ENCODE measurements at regions not wholly inside any gene's neighbourhood (a gene's known extent, or its start where the extent isn't known, plus 50 kb on each side); places are given as distances from the start of the nearest gene placed in this dataset.

- no peak for TF ChIP-seq CTCF (conservative IDR thresholded peaks at IDR 0.05 in 1 of 2, IDR thresholded peaks at IDR 0.05 in 1 of 2; ENCODE audit: low read depth in 1 of 2, low read length in 2 of 2)
- TF ChIP-seq EZH2 (IDR thresholded peaks at IDR 0.05; ENCODE audit: low read length, missing control alignments), result no peak
These were observed 435.6 kb upstream of the CDH9 start for GRCh38 chr5:27474047-27474309.

Measured in fibroblast of lung (primary cell).